ENCODE measurements at regions not wholly inside any gene's neighbourhood (a gene's known extent, or its start where the extent isn't known, plus 50 kb on each side); places are given as distances from the start of the nearest gene placed in this dataset.
A peak's percentile ranks its signal among the peaks of the same experiment; 100 is the strongest.

DNA sequence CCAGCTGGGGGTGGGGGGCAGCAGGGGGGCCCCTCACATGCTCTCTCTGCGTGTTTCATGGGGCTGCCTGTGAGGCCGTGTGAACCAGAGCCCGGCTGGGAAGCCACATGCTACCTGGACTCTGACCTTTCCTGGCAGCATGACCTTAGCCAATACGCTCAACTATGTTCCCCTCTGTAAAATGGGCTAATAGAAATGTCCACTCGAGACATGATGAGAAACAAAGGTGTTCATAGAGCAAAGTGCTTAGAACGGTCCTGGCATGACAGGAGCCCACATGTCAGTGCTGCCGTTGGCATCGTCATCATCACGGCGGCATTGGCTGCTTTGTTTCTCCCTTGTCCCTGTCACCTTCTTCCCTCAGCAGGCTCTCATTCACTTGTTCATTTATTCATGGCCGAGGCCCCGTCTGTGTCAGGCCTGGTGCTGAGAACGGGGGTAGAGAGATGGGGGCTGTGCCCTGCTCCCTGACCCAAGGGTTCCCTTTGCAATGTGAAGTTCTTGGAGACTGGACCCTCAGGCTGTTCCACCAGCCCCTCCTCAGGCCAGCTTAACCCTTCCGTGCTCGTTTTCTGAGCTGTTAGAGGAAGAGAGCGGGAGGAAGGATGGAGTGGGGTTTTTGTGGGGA, 291.4 kb downstream of the SEC14L1 start:
- no peak for DNase-seq (ENCODE audit: low spot score)

DNA sequence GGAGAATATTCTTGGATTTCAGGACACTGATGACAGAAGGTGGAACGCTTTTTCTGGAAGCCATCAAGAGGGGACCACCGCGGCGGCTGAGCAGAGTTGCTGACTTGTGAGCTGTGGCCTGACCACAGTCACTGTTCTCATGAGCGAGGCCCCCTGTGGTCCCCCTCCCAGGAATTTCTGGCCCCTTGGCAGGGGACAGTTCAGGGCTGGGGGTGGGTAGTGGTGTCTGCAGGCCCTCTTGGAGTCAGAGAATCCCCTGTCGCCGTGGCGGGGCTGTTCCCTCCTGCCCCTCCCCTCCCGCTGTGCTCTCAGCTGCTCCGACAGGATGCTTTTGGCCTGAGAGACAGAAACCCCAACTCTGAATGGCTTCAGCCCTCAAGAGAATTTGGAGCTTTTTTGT, 292.0 kb downstream of the SEC14L1 start:
- DNase-seq (ENCODE audit: low spot score), result no peak

DNA sequence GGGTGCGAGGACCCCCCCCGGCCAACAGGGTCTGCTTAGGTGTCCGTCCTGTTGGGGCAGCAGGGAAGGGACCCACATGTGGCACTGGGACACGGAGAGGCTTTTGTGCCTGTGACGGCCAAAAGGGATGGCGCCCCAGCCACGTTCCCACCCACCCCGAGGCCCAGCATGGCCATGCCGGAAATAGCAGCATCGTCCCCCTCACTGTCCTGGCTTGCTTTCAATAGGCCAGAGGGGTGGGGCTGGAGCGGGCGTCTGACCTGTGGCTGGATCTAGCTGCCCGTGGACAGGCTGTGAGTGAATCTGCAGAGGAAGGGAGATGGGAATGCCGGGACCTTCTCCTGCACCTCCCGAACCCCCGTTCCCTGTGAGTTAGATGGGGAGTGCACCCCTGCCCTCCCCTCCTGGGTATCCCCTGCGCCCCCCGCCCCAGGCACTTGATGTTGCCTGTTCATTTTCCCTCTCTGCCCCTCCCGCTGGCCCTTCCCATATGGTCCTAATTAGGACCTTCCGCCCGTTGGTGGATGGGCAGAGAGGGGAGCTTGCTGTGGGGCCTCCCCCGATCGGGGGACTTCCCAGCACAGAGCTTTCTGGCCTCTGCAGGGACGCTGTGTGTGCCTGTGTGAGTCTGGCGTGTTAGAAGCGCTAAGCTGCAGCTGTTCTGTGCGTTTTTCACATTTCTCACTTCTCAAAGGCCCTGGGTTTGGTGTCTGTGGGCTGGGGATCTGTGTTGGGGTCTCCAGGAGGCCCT, 292.8 kb downstream of the SEC14L1 start:
- DNase-seq (ENCODE audit: low spot score), result no peak

DNA sequence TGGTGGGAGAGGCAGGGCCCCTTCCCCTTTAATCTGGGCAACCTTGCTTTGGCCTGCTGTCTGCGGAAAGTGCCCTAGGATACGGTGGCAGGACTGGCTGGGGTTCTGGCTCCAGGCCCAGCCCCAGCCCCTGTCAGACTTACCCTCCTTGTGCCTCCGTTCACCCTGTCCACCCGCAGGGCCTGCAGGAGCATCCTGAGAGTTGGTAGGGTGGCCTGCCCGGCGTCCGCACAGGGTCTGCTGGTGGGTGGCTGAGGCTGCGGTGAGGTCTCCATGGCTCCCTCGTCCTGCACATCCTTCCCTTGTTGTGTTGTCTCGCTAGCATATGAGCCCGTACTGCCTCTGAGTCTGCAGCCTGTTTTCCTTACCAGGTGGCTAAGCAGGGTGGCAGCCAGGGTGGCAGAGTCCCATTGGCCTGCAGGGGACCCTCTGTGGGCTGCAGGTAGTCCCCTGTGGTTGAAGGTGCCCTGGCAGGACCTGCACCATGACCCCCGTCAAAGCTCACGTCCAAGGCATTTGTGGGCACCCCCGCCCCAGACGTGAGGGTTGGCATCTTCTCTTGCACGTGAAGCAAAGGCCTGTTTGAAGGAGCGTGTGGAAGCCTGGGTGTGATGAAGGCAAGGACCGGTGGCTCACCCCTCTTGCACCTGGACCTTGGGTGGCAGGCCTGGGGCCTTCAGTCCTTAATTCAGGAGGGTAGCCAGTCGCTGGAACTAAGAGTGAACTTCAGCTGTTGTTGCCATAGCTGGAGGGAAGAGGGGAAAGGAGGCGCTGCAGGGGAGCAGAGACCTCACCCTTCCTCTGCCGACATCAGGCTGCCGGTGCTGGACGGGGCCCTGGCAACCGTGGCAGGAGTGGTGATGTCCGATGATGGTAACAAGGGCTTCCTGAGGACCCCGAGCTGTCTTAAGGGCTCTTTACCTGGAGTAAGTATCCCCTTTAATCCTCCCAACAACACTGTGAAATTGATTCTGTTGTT, 293.7 kb downstream of the SEC14L1 start:
- DNase-seq (ENCODE audit: low spot score), result no peak

DNA sequence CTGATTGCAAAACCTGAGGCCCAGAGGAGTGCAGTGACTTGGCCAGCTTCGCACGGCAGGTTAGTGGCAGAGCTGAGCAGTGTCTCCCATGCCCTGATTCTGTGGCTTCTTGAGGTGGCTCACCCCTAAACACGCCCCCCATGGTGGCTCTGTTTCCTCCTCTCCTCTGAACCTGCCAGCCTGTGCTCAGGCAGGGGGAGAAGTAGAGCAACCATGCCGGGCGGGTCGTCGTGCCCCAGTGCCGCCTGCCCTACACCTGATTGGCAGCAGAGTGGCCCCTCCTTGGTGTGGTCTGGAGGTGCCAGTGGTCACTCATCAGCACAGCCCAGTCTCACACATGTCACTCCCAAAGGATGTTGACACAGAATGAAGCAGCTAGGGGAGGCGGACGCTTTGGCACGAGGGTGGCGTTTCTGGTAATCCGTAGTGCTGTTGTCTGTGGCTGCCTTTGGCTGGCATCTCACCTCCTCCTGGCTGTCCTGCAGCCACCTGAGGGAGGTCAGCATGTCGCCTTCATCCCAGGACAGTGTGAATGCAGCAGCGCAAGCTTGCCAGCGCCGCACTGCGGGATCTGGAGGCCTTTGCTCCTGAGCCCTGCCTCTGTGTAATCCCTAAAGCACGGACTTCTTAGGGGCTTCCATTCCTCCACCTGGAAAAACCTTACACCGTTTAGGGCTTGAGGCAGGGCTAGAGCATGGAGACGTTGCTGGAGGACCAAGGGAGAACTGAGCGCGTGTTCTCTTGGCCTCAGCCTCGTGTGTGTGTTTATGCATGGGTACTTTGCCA, 294.7 kb downstream of the SEC14L1 start:
- no peak for DNase-seq (ENCODE audit: low spot score)

DNA sequence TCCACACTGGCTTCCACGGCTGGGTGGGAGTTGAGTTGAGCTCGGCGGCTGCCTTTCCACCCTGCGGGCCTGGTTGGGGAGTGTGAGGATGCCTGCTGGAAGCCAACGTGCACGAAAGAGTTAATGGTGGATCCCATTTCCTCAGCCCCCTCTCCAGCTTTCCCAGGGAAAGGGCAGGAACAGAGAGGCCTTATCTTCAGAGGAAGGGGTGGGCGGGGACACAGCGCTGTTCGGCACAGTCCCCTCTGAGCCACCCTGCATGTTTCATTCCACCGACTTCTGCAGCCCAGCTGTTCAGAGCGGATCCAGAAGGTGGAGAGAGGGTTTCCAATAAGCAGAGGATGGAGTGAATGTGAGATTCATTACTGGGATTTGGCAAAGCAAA, 295.3 kb downstream of the SEC14L1 start:
- DNase-seq (ENCODE audit: low spot score), result no peak

DNA sequence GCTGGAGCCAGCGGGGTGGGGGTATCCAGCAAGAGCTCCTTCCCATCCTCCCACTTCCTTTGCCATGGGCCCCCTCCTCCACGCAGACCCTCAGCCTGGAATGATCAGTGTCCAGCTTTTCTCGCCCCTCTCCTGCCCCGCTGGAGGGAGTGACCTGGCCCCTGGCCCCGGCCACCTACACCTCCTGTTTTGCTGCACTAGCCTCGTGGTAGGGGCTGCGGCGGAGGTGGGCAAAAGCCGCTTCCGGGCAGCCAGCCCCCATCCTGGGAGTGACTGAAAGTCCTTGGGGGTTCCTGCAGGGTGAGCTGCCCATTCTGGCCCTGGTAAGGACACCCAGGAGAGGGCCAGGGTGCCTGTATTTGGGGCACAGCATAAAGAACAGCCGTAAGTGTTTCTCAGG, 295.7 kb downstream of the SEC14L1 start:
- DNase-seq (ENCODE audit: low spot score), result no peak

DNA sequence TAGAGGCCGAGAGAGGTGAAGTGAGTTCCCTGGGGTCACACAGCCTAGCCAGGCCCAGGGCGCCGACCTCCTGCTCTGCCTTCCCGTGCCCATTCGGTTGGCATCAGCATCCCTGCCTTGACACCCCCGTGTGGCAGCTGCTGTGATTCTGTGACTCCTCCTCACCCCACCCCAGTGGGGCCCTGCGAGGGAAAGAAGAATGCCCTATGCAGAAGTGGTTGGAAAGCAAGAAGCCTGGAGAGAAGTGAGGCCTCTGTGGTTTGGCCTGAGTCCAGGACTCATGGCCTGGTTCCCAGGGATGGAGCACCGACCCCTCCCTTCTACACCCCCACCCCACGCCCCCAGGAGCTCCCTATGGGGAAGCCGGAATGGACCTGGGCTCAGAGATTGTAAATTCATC, 296.2 kb downstream of the SEC14L1 start:
- DNase-seq (ENCODE audit: low spot score), result no peak

DNA sequence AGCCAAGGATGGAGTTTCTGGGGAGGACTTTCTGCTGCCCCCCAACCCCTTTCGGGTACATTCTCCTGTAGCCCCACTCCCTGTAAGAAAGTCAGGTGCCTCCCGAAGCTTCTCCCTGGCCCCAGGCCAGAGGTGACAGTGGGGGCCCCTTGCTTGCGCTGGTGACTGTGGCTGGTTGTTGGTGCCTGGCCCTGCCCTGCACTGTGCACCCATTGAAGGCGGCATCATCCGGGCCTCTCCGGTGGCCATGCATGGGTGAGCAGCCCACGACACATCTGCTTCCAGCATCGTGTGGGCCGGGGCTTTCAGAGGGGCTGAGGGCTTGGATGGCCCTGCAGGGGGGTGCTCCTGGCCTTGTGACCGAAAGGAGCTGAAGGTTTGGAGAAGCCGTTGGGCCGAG, 297.0 kb downstream of the SEC14L1 start:
- no peak for DNase-seq (ENCODE audit: low spot score)

DNA sequence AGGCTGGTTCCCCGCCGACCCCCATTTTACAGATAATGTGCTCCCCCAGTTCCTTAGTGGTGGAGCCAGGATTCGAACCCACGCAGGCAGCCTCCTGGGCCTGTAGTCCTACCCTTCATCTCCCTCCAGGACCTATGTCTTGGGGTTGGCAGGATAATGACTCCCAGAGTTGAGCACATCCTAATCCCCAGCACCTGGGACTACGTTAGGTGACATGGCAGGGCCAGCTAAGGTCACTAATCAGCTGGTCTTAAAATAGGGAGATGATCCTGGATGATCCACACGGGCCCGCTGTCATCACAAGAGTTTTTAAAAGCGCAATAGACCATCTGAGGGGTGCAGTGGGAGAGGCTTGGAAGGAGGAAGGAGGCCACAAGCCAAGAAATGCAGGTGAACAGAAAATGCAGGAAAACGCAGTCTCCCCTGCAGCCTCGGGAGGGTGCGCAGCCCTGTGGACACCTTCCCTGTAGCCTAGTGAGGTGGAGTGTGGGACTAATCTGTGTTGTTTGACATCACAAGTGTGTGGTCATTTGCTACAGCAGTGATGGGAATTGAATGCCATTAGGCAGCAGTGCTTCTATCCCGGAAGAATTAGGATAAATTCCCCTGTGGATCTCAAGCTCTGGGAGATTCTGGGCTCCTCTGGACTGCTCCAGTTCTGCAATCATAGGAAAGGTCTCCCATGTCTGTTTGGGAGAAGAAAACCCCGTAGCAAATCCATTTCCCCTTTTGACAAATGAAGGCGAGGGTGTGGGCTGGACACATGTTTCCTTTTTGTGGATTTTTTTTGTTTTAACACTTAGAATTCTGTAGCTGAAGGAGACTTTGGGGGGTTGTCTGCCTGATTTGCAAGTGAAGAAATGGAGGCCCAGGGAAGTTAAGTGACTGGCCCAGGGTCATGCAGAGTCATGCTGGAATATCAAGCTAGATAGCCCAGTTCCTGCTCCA, 297.7 kb downstream of the SEC14L1 start:
- DNase-seq (ENCODE audit: low spot score), result no peak

DNA sequence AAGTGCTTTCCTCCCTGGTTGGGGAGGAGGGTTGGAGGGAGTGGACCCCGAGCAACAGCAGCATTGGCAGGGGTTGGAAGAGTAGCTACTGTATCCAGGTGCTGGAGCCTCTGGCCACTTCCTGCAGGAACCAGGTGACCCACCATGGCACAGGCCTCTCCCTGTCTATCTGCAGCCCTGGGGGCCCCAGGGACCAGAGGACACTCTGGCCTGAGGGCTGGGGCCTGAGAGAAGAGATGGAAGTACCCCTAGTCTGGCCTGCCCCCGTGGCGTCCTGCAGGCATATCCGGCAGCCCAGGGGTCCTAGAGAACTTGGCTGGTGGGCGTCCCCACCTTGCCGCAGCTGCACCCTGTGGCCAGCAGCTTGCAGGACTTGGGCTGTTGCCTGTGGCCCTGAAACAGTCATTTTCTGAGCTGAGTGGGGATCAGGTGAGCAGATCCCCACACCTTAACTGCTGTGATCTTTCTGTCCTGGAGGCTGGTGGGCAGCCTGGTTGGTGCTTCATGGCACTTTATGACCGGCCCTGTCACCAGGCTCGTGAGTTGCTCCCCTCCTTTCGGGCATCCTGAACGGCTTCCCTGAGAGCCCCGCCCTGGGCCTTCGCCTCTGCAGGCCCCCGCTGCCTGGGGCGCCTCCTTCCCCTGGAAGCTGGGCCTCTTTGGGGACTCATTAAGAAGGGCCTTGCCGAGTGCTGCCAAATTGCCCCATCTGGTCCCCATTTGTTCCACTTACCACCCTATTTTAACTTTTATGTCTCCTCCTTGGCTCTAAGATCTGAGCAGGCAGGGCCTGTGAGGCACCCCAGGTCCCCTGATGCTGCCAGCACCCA, 298.6 kb downstream of the SEC14L1 start:
- no peak for DNase-seq (ENCODE audit: low spot score)

DNA sequence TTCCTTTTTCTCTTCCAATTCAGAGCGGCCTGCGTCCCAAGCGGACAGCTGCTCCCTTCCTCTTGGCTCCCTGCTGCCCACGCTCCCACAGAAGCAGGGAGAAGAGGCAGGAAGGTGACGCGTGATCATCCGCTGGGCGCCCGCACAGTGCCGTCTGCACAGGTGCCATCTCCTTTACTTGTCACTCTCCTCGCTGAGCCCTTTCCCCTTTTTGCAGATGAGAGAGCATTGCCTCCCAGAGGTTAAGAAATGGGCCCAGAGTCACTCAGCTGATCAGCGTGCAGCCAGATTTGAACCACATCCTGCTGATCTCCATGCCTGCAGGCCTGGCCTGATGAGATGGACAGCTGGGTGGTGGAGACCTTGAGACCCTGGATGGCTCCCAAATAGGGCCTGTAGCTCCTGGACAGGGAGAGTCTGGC, 299.8 kb downstream of the SEC14L1 start:
- peak; percentile 69 for DNase-seq (ENCODE audit: low spot score)

DNA sequence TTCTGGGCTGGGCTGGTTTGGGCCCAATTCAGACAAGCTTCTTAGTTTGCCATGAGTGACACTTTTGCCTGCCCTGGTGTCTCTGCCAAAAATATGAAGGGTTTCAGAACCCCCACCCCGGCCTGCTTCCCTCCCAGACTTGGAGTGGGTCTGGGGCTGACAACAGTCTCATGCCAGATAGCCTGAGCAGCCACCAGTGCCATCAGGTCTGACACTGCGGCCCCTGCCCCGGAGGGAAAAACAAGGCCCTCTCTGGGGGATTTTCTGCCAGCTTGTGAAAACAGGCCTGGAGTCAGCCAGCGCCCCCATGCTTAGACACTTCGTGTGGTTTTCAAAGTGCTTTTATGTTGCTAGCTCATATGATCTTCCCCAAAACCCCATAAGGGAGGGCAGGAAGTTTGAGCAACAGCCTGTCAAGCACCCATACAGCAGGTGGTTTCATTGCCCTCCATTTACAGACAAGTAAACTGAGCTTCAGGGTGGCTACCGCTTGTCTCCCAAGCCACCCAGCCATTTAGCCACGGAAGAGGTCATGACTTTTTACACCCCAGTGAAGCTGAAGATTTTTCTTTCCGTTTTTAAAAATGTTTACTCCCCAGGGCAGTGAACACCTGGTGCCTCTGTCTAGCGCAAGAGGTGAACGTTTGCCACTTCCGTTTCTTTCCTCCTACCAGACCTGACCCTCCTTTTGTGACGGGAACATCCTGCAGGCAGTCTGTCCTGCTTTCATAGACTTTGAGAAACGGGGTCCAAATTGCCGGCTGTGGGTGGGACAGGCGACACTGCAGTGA, 300.6 kb downstream of the SEC14L1 start:
- peak; percentile 87 for DNase-seq (ENCODE audit: low spot score)

DNA sequence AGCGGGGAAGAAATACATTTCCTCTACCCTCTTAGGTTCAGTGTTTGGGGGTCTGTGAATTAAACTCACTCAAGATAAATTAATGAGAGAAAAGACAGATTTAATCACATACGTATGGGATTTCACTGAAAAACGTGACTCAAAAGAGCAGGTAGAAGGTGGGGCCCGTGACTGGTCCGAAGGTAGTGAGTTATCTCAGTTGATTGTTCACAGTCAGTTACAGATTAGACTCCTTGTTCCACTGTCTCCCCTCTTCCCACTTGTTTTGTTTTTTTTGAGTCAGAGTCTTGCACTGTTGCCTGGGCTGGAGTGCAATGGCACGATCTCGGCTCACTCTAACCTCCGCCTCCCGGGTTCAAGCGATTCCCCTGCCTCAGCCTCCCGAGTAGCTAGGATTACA, 301.2 kb downstream of the SEC14L1 start:
- DNase-seq (ENCODE audit: low spot score), result no peak

DNA sequence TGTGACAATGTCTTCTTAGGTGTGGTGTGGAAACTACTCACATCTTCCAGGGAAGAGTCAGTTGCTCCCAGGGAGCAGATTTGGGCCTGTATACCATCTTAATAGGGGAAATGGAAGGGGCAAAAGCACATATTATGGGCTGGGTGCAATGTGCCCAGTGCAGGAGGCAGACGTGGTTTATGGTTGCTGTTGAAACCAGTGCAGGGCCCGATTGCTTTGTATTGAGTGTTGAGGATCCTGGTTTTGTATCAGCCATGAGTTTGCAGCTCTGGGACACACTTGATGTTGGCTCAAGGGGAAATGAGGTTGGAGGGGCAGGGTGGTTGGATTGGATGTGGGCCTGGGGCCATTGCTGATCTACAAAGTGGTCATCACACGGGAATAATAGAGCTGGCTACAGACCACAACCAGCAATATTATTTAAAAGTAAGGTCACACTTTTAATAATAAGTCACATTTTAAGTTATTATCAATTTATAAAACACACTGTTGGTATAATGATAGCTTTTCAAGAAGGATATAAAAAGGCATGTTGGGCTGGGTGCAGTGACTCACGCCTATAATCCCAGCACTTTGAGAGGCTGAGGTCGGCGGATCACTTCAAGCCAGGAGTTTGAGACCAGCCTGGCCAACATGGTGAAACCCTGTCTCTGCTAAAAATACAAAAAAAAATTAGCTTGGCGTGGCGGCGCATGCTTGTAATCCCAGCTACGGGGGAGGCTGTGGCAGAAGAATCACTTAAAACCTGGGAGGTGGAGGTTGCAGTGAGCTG, 302.4 kb downstream of the SEC14L1 start:
- DNase-seq (ENCODE audit: low spot score), result no peak

DNA sequence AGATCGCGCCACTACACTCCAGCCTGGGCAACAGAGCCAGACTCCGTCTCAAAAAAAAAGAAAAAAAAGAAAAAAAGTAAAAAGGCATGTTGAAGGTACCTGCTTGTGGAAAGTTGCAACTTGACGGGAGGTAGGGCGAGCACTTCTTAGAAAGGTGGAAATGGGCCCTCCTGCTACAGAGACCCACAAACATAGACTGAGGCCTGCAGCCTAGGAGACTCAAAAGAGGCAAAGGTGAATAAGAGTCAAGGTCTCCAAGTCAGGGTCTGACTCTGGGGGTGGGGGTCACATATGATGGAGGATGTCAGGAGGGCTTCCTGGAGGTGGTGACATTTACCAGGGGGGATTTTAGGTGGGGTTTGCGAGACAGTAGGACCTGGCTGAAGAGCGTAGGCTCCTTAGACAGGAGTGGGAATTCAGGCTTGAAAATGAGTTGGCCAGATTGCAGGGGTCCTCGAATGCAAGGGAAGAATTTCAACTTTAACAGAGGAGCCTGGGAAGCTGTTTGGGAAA, 303.0 kb downstream of the SEC14L1 start:
- no peak for DNase-seq (ENCODE audit: low spot score)

DNA sequence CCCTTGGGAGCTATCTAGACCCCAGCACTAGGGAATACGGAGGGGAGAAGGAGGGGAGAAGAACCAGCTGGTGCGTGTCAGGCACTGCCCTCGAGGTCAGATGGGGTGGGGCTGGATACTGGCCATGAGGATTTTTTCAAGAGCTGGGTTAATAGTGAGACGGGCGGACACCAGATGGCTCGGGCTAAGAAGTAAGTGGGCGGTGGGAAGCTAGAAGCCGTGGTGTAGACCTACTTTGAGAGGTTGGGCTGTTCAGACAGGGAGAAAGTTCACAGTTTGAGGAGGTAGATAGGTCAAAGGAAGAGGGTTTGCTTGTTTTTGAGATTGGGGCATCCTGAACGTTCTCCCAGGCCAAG, 303.8 kb downstream of the SEC14L1 start:
- no peak for DNase-seq (ENCODE audit: low spot score)
